NCI-H2196 treated with DMSO at 0.1 percent for 48 hours (cell line): ENCODE measurements at regions not wholly inside any gene's neighbourhood (a gene's known extent, or its start where the extent isn't known, plus 50 kb on each side); places are given as distances from the start of the nearest gene placed in this dataset.

Source experiments
- DNase-seq: peaks from one replicate; lab custom pipeline; 2025; ENCODE audit not compliant: unreplicated experiment; lab: John Stamatoyannopoulos, UW

DNA sequence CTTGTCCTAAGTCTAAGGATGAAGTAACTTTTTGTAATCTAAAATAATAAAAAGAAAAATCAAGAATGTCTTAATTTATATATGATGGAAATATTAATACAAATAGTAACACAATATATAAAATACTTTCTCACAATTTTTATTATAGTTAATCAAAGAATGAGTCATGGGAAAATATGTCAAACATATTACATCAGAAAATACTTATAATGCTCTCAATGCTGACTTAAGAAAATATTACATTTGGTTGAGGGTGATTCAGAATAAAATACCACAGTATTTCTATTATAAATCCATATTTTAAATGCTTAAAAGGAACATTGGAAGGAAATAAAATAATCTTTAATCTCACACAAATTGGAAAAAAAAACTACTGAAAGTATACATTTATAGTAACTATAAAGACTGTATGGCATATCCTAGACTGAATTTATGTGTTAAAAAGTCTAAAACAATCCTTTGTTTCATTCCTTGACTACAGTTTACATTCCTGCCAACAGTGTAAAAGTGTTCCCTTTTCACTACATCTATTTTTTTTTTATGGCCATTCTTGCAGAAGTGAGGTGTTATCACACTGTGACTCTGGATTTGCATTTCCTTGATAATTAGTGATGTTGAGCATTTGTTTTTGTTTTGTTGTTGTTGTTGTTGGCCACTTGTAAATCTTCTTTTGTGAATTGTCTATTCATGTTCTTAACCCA is 1573.5 kb upstream of the ACVR2A start:
- DNase-seq: no peak

DNA sequence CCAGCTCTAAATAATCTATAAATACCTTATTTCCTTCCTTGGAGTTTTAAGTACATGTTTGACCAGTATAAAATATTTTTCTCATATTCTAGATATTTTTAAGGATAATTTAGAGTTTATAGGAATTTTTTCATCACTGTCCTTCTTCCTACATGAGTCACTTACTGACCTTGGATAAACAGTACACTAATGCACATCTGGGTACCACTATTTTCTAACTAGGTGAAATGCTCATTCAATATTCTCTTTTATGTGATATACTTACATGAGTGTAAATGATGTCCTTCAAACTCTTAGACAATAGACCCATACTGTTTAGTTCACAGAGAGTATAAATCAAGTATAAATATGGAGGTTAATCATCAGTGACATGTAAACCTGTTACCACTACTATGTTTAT is 1574.2 kb upstream of the ACVR2A start:
- DNase-seq: no peak

DNA sequence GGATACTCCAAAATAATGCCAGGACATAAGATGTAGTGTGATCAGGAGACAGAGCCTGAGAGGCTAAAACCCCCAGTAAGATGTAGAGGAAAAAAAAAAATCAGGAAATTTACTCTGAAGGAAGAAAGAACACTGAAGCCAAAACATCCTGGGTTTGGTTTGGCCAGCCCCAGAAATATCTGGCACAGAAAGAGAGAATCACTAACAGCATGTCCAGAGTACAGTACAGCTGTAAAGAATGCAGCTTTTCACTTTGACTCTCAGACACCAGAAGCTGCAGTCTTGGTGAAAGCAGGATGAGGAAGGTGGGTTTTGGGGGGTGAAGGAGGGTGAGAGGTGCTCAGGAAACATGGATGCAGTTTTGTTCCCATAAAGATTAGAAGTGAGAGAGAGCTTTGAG is 1577.7 kb upstream of the ACVR2A start:
- DNase-seq: no peak

DNA sequence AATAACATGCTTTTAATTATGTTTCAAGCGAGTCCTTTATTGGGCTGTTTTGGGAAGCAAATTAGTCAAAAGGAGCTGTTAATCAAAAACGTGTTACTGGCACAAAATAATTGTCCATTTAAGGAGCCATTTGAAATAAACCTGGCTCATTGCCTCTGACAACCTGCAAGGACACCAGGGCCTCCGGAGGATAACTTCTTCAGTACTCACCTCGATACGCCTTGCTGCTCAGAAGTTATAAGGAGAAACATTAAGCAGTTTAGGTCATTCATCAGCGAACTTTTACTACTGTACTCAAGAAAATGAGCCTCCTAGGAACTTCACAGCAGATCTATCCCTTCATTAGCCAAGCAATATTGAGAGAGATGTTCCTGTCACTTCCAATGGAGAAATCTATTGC is 1579.2 kb upstream of the ACVR2A start:
- DNase-seq: no peak

DNA sequence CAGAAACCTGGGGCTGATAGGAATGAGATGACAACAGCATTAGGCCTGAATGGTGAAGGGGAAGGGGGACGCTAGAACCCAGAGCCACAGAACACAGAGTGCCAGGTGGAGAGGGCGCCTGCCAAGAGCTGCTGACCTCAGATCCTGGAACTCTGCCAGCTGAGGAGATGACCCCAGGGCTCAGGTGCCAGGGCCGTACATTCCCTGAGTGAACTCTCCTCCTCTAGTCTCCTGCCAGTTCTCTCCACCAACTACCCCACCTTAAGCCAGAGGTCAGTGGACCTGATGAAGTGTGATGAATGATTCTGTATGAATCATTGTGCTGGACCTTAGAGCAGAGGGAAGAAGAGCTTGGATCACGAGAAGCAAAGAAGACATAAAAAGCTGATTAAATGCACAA is 1582.2 kb upstream of the ACVR2A start:
- no peak for DNase-seq

DNA sequence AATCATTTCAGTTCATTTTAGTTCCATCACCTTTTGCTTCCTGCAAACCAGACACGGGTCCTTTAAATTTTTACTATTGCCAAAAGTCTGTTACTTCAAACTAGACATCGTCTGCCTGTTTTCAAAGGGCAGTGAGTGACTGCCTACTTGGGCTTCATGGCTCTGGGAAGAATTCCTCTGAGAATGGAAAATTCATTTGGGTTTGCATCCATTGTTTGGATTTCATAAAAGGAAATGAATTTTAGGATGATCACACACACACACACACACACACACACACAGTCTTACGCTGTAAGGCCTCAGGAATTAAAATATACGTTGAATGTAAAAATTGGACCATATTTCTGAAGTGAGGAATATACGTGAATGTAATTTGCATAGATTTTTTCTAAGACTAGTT is 1584.3 kb upstream of the ACVR2A start:
- DNase-seq: no peak

DNA sequence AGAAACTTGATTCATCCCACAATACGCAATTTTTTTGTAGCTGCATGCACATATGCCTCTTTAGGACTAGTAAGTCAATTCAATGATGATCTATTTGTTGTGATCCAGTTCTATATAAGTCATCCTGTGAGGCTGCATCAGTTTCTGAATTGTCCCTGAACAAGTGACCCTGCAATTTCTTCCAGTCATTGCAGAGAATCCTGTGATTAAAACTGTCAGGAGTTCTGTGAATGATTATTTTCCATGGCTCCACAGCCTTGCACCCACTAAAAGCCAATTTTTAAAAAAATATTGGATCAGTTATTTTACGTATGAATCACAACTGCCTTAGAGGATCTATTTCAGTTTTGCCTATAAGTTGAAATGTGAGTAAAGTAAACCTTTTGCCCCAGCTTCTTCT is 1585.0 kb upstream of the ACVR2A start:
- DNase-seq: no peak

DNA sequence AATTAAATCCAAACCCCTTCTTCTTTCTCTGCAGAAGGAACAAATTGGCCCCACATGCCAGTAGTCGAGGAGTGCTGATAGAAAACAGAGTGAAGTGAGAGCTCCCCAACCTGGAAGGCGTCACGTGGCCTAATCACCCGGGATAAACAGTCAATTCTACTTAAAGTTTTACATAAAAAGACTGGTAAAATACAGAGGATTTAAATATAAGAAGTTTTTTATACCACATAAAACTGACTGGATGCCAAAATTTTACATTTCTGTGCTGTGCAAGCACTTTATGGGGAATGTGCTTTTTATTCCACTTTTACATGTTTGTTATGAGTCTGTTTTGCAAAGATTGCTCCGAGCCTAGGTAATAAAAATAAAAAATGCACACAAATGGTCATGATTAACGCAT is 1586.8 kb upstream of the ACVR2A start:
- DNase-seq: no peak

DNA sequence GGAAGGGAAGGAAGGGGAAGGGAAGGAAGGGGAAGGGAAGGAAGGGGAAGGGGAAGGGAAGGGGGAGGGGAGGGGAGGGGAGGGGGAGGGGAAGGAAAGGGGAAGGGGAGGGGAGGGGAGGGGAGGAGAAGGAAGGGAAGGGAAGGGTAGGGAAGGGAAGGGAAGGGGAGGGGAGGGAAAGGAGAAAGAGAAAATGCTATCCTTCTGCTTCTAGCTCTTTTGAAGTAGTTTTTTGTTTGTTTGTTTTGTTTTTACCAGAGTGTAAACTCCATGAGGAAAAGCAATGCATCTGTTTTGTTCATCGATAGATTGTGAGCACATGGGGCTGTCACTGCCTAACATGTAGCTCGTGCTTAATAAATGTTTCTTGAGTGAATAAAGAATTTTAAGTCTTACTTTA is 1592.7 kb upstream of the ACVR2A start:
- no peak for DNase-seq

DNA sequence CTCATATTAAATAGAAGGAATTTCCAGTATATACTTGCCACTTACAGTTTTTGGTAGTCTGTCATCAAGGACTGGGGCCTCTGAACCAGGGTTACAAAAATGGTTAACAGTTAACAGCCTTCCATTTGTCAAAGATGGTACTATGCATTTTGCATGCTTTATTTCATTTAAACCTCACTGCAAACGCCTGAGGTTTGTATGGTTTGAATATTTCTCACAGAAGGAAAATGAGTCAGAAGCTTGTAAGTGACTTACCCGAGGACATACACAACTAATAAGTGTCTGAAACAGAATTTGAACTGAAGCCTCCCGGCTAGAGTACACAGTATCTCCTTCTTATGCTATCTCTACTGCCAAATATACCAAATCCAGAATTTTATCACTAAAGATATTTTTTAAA is 1593.5 kb upstream of the ACVR2A start:
- no peak for DNase-seq

DNA sequence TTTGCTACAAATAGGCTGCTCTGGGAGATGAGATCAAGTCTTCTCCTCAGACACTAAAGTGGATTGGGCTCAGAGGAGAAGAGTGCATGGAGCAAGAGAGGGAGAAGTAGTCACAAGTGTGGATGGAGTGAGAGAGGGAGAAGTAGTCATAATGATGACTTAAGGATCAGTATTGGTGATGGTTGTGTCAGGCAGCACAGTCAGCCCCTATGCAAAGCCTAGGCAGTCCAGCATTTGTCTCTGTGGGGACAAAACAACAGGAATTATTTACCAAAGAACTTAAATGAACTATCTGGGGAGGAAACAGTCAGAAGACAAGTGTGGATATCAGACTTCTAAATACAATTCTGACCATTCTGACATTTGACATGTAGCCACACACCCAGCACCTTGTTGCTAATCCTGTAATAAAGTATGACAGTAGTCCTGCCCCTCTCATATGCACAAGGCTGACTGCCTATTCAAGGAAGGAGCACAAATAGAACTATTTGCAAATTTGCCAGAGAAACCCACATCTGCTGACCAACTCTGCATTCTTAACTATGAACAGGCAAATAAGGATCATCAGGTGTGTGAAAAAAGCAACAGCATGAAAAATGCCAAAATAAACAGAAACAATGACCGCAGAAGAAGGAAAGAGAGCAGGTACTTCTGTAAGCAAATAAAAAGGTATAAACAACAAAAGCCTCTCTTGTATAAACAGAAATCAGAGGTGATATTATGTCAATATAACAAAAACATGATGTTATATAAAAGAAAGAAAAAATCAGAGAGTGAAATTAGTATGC is 1597.9 kb upstream of the ACVR2A start:
- DNase-seq: no peak

DNA sequence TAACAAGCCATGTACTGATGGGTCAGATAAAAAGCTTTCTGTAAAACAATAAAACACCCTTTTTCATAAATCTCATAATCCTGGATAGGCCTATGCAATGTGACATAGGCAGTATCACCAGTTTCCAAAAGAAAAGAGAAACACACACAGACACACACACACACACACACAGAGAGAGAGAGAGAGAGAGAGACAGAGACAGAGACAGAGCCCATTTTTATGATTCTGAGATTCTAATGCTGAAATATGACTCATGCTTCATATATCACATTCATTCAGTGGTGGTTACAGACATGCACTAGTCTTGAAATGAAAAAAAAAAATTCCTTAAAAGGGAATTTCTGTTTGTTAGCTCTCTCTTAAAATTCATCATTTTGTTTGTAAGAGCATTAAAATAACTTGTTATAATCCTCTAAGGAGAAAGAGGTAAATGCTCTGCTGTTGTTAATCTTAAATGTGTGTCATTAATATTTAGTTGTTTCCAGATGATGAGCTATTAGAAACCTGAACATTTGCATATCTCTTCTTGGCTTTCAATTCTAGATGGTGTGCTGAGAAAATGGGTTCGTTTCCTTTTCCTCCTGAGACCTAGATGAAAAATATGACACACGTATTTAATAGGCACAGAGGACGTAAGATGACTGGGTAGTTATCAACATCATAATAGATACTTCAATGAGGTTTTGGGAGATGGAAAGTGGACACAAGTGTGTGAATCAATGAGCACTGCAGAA is 1598.7 kb upstream of the ACVR2A start:
- no peak for DNase-seq

DNA sequence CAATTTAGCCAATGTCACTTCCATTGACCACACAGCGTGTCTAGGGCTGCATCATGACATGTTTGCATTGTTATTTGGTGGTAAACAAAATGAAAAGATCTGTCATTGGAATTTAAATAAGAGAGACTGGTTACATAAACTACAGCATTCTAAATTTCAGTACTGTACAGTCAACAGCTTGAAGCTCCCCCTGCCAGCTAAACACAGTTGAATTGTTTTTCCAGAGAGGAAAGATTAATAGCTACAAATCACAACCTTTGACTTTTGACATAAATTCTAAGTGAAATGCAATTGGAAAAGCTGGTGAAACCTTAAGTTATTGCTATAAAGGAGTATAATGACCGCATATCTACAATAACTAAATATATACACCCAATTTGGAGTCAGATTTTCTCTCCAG is 1600.0 kb upstream of the ACVR2A start:
- DNase-seq: no peak

DNA sequence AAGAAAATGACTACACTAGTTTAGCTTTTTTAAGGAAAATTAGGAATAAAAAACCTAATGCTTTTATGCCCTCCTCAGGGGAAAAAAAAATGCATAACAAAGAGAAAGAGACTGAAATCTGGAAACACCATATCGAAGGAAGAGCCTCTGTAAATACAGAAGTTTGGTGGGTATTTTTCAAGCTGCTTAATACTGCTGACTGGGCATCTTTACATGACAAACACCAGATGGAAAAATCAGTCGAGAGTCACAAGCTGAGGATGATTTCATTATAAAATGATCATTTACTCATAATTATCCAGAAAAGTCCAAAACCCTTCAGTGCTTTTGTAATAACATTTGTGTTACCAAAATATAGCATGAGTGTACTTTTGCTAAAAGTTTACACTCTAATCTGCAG is 1600.7 kb upstream of the ACVR2A start:
- no peak for DNase-seq

DNA sequence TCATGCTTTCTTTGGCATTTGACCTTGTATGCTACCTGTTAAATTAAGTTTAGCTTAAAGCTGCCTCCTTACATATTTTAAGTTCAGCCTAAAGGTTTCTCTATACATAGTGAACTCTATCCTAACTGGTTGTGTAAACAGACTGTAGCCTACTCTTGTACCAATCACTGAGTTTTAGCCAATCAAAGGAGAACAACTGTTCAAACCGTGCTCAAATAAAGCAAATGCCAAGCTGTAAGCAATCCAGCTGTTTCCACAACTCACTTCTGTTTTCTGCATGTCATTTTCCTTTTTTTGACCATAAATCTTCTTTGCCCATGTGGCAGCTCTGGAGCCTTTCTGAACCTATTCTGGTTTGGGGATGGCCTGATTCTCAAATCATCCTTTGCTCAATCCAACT is 1603.8 kb upstream of the ACVR2A start:
- DNase-seq: no peak

DNA sequence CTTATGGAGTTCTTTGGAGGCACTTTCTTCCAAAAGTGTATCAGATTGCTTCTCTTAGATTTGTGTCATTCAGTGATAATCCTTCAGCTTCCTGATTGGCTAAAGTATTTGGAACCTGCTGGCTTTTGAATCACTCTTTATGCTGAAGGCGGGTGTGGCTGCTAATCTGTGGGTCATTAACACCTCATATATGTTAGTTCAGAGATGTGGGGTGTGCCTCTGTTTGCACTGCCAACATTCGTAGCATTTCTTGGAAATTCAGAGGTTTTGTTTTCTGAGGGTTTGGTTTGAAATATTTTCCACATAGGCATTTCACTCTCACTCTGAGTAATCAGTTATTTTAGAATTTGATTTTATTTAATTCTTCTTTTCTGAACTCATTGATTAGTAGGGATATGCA is 1604.4 kb upstream of the ACVR2A start:
- DNase-seq: no peak

DNA sequence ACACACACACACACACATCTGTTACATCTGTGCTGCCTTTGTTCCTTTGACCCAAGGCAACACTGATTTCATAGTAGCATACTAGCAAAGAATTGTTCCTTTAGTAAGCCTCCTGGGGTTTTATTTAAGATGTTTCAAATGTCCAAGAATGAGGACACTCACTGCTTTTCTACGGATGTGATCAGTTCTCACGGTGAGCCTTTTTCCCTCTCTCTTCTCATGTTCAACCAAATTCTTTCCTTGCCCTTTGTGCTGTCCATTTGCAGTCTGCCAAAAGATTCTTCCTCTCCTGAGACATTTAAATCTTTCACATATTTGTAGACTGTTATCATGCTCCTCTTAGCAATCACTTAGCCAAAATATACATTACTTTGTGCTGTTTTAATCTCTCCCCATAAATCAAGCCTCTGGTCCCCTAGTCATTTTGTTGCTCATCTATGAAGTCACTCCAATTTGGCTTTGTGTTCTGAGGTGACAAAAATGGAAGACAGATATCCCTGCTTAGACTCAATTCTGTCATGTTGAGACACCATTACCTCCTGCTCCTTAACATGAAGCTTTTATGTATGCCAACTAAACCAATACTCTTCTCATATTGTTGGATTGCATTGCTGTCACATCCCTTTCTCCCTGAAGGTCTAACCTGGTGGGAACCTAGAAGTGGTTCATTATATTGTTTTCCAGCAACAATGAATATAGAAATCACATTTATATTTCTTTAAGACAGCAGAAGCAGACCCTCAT is 1605.3 kb upstream of the ACVR2A start:
- no peak for DNase-seq

DNA sequence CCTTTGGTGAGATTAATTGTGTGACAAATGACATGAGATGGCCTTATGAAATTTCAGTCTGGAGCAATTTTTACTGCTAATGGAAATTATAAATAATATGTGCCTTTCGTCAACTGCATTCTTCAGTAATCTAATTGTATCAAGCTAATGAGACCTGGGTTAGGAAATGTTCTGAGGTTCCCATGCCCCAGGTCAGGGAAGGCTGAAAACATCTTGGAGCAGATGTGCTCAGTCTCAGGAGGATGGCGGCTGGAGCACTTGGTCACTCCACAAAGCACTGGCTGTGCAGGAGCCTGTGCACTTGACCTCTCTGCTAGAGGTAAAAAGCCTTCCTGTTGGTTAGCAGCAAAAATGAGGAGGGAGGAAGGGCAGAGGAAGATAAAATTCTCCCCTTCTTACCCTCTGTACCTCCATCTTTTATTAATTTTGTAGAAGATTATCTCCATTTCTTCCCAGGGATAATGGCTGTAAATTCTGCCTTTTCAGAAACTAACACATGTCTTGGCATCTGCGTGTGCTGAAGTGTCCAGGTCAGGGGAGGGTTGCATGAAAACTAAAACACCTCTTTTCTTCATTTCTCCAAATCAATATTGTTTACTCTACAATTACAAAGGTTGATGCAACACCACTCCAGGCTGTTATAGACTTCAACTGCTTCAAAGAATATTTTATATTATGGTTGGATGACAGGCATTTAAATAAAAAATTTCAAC is 1606.4 kb upstream of the ACVR2A start:
- DNase-seq: no peak

DNA sequence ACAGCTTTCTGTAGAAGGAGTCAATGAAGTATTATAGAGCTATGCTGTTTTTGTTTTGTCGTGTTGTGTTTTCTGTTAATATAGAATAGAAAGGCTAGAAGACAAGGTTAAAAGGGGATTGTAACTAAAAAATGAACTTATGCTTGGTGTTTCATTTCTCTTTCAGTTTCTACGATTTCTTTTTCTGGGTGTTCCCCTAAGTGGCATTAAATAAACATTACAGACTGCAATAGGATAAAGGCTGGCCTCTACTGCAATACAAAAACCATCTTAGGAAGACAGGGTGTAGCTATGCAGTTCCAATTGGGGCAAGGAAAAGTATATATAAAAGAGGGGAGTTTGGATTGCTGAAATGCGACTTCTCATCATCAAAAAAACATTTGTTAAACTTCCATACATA is 1609.7 kb upstream of the ACVR2A start:
- DNase-seq: no peak

DNA sequence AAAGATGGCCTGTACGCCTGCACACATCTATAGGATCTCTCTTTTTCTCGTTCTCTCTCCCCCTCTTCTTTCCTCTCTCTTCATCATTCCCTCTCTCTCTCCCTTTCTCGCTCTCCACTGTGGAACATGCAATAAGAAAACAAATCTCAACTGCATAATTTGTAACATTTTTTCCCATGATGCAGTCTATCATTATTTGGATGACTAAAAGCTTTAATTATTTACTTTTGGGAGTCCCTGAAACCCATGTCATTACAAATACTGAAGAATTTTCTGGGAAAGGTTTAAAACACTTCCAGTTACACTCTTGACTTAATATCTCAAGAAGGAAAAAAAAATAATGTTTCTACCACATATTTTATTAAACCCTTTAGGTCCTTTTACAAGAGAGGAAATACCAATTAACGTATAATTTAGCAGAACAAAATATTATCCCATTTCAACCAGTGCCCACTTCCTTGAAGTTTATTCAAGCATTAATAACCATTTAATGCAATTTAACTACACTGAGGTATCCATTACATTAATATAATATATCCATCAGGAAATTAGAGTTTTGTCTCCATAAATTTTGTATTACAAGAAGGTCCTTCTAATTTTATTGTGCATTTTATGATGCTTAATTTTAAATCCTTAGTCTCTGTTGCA is 1615.2 kb upstream of the ACVR2A start:
- DNase-seq: no peak
